ENCODE measurements at regions not wholly inside any gene's neighbourhood (a gene's known extent, or its start where the extent isn't known, plus 50 kb on each side); places are given as distances from the start of the nearest gene placed in this dataset.
"Not testable (repeated sequence)": the region's sequence is repeated elsewhere in the genome, so short reads cannot be mapped to it uniquely, and the experiment has no call there.

- DNase-seq (ENCODE audit: unreplicated experiment): no peak
- Mint-ChIP-seq H3K4me3 (ENCODE audit: unreplicated experiment) (no peak overlapping the region), H3K36me3 (ENCODE audit: insufficient read depth, unreplicated experiment) (no peaks in the 10 kb centered on the region), H3K4me1 (ENCODE audit: insufficient read depth, unreplicated experiment) (peaks cover 31% of the 10 kb centered on the region), H3K27me3 (ENCODE audit: insufficient read depth, unreplicated experiment) (no peaks in the 10 kb centered on the region), H3K9me3 (ENCODE audit: unreplicated experiment) (no peaks in the 10 kb centered on the region), H3K27ac (ENCODE audit: low read depth, unreplicated experiment) (peak overlapping the region; percentile 74)
- ChIA-PET CTCF (interaction anchor here (0.5 to 1.4 kb wide), 2 partner anchors 10 to 65 kb away, joined by 3 read pairs; no protein-coding TSS in a partner anchor), POLR2A (interaction anchor here (0.8 kb wide), 1 partner anchor 9 kb away, joined by 4 read pairs; no protein-coding TSS in a partner anchor)
- TF ChIP-seq, protein P1, sequence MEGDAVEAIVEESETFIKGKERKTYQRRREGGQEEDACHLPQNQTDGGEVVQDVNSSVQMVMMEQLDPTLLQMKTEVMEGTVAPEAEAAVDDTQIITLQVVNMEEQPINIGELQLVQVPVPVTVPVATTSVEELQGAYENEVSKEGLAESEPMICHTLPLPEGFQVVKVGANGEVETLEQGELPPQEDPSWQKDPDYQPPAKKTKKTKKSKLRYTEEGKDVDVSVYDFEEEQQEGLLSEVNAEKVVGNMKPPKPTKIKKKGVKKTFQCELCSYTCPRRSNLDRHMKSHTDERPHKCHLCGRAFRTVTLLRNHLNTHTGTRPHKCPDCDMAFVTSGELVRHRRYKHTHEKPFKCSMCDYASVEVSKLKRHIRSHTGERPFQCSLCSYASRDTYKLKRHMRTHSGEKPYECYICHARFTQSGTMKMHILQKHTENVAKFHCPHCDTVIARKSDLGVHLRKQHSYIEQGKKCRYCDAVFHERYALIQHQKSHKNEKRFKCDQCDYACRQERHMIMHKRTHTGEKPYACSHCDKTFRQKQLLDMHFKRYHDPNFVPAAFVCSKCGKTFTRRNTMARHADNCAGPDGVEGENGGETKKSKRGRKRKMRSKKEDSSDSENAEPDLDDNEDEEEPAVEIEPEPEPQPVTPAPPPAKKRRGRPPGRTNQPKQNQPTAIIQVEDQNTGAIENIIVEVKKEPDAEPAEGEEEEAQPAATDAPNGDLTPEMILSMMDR (IDR thresholded peaks at IDR 0.05; ENCODE audit: unreplicated experiment): no peak
- BruUV-seq (replicated peaks): no TSS peak
- intact Hi-C loops (cut with micrococcal nuclease): no loop called here
These were observed 494.6 kb upstream of the KLF6 start for GRCh38 chr10:4279655-4280054.

DNA sequence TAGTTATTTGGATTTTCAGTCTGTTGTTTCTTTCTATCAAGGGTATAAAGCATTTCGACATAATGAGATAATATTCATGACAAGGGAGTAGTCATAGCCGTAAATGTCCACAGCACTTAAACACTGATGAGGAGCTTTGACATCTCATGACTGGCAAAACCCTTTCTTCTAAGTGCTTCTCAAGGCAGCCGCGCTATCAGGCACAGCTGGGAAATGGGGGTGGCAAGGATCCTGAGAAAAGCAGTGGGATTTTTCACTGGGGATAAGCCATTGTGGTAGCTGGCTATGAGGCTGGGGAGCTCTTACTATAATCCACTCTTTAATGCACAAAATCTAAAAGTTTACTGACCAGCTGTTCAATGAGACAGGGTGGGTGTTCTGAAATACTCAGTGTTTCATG is 493.2 kb upstream of the KLF6 start:
- Mint-ChIP-seq H3K4me1 (ENCODE audit: insufficient read depth, unreplicated experiment) (peaks cover 21% of the 10 kb centered on the region), H3K36me3 (ENCODE audit: insufficient read depth, unreplicated experiment) (no peaks in the 10 kb centered on the region), H3K4me3 (ENCODE audit: unreplicated experiment) (no peak overlapping the region), H3K27ac (ENCODE audit: low read depth, unreplicated experiment) (no peak overlapping the region), H3K9me3 (ENCODE audit: unreplicated experiment) (no peaks in the 10 kb centered on the region), H3K27me3 (ENCODE audit: insufficient read depth, unreplicated experiment) (no peaks in the 10 kb centered on the region)
- intact Hi-C loops (cut with micrococcal nuclease): no loop called here
- TF ChIP-seq, protein P1 (IDR thresholded peaks at IDR 0.05; ENCODE audit: unreplicated experiment): no peak
- DNase-seq (ENCODE audit: unreplicated experiment): no peak
- ChIA-PET POLR2A (interaction anchor here (0.8 to 1.0 kb wide), 2 partner anchors 31 to 493 kb away, joined by 3 read pairs; partner anchors contain the start of gene KLF6), CTCF (interaction anchor here (0.7 kb wide), 1 partner anchor 79 kb away, joined by 3 read pairs; no protein-coding TSS in a partner anchor)
- no TSS peak for BruUV-seq (replicated peaks)

DNA sequence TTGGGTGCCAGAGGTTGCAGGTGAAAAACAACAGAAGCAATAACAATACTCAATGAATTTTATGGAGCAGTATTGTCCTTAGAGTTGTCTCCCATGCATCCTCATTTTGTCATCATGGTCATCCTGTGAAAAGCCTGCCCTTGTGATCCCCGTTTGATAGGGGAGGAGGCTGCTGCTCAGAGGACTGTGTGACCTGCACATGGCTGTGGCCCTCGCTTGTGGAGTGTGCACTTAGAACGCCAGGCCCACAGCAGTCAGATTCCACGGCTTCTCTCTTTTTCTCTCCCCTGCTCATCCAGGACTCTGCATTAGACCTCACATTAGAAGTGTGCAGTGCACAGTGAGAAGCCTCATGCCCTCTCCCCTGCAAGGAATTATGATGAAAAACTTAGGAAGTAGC is 491.1 kb upstream of the KLF6 start:
- CTCF ChIA-PET: interaction anchor here (1.5 kb wide), 1 partner anchor 9 kb away, joined by 4 read pairs; no protein-coding TSS in a partner anchor
- BruUV-seq (replicated peaks): no TSS peak
- no peaks in the 10 kb centered on the region for H3K36me3 Mint-ChIP-seq (ENCODE audit: insufficient read depth, unreplicated experiment)
- intact Hi-C loops (cut with micrococcal nuclease): no loop called here
- POLR2A ChIA-PET: no interaction called here
- H3K27me3 Mint-ChIP-seq (ENCODE audit: insufficient read depth, unreplicated experiment): no peaks in the 10 kb centered on the region
- H3K9me3 Mint-ChIP-seq (ENCODE audit: unreplicated experiment): no peaks in the 10 kb centered on the region
- TF ChIP-seq, protein P1 (IDR thresholded peaks at IDR 0.05; ENCODE audit: unreplicated experiment): no peak
- no peak overlapping the region for H3K27ac Mint-ChIP-seq (ENCODE audit: low read depth, unreplicated experiment)
- no peak overlapping the region for H3K4me3 Mint-ChIP-seq (ENCODE audit: unreplicated experiment)
- H3K4me1 Mint-ChIP-seq (ENCODE audit: insufficient read depth, unreplicated experiment): peaks cover 13% of the 10 kb centered on the region
- no peak for DNase-seq (ENCODE audit: unreplicated experiment)

DNA sequence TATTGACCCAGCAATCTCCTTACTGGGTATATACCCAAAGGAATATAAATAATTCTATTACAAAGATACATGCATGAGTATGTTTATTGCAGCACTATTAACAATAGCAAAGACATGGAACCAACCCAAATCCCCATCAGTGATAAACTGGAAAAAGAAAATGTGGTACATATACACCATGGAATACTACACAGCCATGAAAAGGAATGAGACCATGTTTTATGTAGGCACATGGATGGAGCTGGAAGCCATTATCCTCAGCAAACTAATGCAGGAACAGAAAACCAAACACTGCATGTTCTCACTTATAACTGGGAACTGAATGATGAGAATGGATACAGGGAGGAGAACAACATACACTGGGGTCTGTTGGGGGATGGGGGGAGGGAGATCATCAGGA is 489.7 kb upstream of the KLF6 start:
- POLR2A ChIA-PET: interaction anchor here (0.5 to 0.8 kb wide), 2 partner anchors 14 to 402 kb away, joined by 3 to 4 read pairs; no protein-coding TSS in a partner anchor
- CTCF ChIA-PET; H3K27me3 Mint-ChIP-seq (ENCODE audit: insufficient read depth, unreplicated experiment); H3K4me1 Mint-ChIP-seq (ENCODE audit: insufficient read depth, unreplicated experiment); intact Hi-C loops (cut with micrococcal nuclease); H3K4me3 Mint-ChIP-seq (ENCODE audit: unreplicated experiment); H3K27ac Mint-ChIP-seq (ENCODE audit: low read depth, unreplicated experiment); H3K9me3 Mint-ChIP-seq (ENCODE audit: unreplicated experiment); BruUV-seq (replicated peaks); H3K36me3 Mint-ChIP-seq (ENCODE audit: insufficient read depth, unreplicated experiment); DNase-seq (ENCODE audit: unreplicated experiment): not testable (repeated sequence)

DNA sequence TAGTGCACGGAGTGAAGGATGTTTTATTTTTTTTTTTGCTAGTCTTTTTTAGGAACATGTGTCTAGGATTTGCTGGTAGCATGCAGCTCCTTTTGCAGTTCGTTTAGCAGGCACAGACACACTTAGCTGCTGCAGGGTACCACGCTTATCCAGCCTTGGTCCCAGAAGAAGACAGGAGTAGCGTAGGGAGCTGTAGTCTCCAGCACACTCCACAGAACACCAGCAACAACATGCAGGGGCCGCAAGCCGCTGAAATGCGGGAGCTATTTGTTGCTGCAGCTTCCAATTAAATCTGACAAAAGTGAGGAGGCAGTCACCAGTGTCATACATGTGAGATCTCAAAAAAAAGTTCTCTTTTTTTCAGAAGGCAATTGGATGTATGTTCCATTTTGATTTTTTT is 486.2 kb upstream of the KLF6 start:
- H3K4me1 Mint-ChIP-seq (ENCODE audit: insufficient read depth, unreplicated experiment): peaks cover 27% of the 10 kb centered on the region
- intact Hi-C loops (cut with micrococcal nuclease): no loop called here
- no peak overlapping the region for H3K27ac Mint-ChIP-seq (ENCODE audit: low read depth, unreplicated experiment)
- TF ChIP-seq, protein P1 (IDR thresholded peaks at IDR 0.05; ENCODE audit: unreplicated experiment): no peak
- DNase-seq (ENCODE audit: unreplicated experiment): no peak
- no peak overlapping the region for H3K4me3 Mint-ChIP-seq (ENCODE audit: unreplicated experiment)
- no peaks in the 10 kb centered on the region for H3K36me3 Mint-ChIP-seq (ENCODE audit: insufficient read depth, unreplicated experiment)
- H3K27me3 Mint-ChIP-seq (ENCODE audit: insufficient read depth, unreplicated experiment): no peaks in the 10 kb centered on the region
- no TSS peak for BruUV-seq (replicated peaks)
- ChIA-PET CTCF (no interaction called here), POLR2A (interaction anchor here (1.3 to 6.5 kb wide), 3 partner anchors 9 to 487 kb away, joined by 4 to 59 read pairs (median 13); partner anchors contain the start of gene KLF6)
- H3K9me3 Mint-ChIP-seq (ENCODE audit: unreplicated experiment): no peaks in the 10 kb centered on the region
